Erythroblast (primary cell): ENCODE measurements at regions not wholly inside any gene's neighbourhood (a gene's known extent, or its start where the extent isn't known, plus 50 kb on each side); places are given as distances from the start of the nearest gene placed in this dataset.
"Not testable (repeated sequence)": the region's sequence is repeated elsewhere in the genome, so short reads cannot be mapped to it uniquely, and the experiment has no call there.

Source experiments
- DNase-seq, 2 experiments: peaks; one replicate each; lab custom pipeline; 2025; lab: John Stamatoyannopoulos, UW
- GATA1 ChIP-seq: IDR thresholded peaks from 2 replicates; pipeline ENCODE4 v1.6.1; 2011; ENCODE audit warnings: low read depth, mild to moderate bottlenecking, control low read depth, low read length, moderate library complexity
- POLR2A ChIP-seq: IDR thresholded peaks from 2 replicates; pipeline ENCODE4 v1.6.1; 2011; ENCODE audit warnings: mild to moderate bottlenecking, low read length

DNA sequence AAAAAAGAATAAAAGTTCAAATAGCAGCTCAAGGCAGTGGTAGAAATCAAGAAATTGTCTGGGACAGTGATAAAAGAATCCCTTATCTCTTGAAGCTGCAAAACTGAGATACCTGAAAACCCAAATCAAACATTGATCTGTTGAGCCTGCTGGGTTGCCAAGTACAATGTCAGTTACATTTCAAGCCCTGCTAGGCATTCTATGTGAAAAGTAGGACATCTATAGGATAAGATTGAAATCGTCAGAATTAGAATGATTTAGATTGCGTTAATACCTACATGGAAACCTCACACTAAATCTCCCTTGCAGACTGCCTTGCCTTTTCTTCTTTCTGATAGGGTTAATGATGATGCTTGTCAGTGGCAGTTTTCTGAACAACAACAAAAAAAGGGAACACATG lies 1684.4 kb upstream of the B3GALT2 start:
- no peak for DNase-seq
- TF ChIP-seq GATA1 = no peak
- TF ChIP-seq POLR2A = no peak

- TF ChIP-seq GATA1 (no peak), POLR2A (no peak)
These were observed 1679.7 kb upstream of the B3GALT2 start for GRCh38 chr1:194866153-194866552.

DNA sequence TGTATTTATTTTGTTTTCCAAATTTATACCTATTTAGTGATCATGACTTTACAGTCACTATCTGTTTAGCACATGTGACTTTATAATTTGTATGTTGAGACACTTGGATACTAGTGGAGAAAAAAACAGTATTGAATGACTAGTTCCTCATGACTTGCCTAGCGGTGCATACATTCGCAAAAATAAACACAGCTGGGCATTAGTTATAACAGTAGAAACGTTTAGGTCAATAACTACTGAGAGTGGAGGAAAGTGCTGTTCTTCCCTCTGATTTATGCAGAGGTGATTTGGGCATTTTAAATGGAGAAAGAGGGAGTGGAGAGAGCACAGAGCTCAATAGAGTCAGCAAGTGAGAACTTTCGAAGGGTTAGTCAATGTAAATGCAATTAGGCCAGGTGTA lies 1679.0 kb upstream of the B3GALT2 start:
- no peak for DNase-seq
- no peak for TF ChIP-seq POLR2A
- no peak for TF ChIP-seq GATA1

More at GRCh38 chr1:194866153-194866552, 1679.7 kb upstream of the B3GALT2 start:
- DNase-seq = no peak

- DNase-seq = no peak
- no peak for TF ChIP-seq GATA1
- TF ChIP-seq POLR2A = no peak
These were observed 1675.7 kb upstream of the B3GALT2 start for GRCh38 chr1:194862129-194862528.

DNA sequence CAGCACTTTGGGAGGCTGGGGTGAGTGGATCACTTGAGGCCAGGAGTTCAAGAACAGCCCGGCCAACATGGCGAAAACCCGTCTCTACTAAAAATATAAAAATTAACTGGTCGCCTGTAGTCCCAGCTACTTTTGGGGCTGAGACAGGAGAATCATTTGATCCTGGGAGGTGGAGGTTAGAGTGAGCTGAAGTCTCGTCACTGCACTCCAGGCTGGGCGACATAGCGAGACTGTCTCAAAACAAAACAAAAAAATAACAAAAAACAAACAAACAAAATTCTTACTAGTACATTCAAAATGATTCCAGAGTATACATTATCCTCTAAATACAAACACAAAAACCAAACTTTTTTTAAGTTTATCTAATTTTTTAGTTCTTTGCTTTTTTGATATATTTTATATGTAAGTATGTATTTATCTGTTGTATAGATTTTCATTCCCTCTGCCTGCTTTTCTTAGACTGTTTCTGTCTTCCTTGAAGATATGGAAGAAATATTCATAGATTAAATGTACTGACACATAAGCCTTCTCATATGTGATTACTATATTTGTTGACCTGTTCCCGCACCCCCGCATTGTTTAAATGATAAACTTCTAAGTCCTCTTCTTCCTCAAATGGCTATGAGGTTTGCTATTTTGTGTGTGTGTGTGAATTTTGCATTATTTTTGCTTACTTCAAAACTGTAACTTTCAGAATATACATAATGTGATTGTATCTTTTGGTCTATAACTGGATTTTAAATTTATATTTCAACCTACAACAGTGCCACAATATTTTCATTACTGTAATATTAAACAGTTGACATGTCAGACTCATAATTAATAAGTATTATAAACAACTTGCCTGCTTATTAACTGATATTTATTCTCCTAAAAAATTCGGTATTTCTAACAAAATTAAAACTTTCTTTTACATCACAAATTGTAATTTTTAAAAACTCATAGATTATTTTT lies 1674.1 kb upstream of the B3GALT2 start:
- TF ChIP-seq POLR2A = no peak
- no peak for DNase-seq

GRCh38 chr1:194859481-194860154 lies 1673.2 kb upstream of the B3GALT2 start:
- not testable (repeated sequence) for DNase-seq

- not testable (repeated sequence) for DNase-seq
These were observed 1672.5 kb upstream of the B3GALT2 start for GRCh38 chr1:194858811-194859480.

GRCh38 chr1:194857413-194857812 lies 1671.0 kb upstream of the B3GALT2 start:
- DNase-seq = no peak
- TF ChIP-seq GATA1 (no peak), POLR2A (no peak)

GRCh38 chr1:194848846-194849245 lies 1662.4 kb upstream of the B3GALT2 start:
- DNase-seq = no peak
- TF ChIP-seq GATA1 (no peak), POLR2A (no peak)

DNA sequence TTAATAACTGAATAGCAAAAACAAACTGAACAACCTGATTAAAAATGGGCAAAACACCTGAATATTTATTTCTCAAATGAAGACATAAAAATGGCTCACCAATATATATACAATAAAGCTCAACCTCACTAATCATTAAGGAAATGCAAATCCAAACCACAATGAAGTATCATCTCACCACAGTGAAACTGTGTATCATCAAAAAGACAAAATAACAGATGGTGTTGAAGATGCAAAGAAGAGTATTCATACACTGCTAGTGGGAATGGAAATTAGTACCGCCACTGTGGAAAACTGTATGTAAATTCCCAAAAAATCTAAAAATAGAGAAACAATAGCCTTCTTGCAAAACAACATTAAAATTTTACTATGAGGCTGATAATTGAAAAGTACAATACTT lies 1660.1 kb upstream of the B3GALT2 start:
- no peak for DNase-seq
- TF ChIP-seq GATA1 (no peak), POLR2A (no peak)

DNA sequence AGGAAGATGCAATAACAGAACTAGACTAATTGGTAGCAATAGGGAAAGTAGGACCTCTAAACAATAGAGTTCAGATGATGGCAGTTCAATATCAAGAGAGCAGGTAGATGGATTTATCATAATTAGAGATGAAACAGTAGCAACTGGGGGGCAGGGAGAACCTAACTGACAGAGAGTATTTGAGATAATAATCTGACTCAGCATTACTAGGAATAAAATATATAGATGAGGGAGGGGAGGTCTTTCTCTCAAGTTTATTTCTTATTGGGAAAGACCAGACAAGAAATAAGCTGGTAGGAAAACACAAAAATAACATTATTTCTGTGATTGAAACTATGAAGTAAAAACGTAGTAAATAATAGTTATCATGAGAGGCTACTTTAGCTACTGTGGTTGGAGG lies 1656.7 kb upstream of the B3GALT2 start:
- TF ChIP-seq POLR2A = no peak
- TF ChIP-seq GATA1 = no peak
- no peak for DNase-seq

GRCh38 chr1:194833111-194833510 lies 1646.7 kb upstream of the B3GALT2 start:
- TF ChIP-seq GATA1 (no peak), POLR2A (no peak)
- no peak for DNase-seq

- not testable (repeated sequence) for DNase-seq
These were observed 1645.2 kb upstream of the B3GALT2 start for GRCh38 chr1:194831595-194831994.

- TF ChIP-seq POLR2A (no peak), GATA1 (no peak)
- no peak for DNase-seq
These were observed 1644.0 kb upstream of the B3GALT2 start for GRCh38 chr1:194830387-194830786.
